ENCODE measurements at regions not wholly inside any gene's neighbourhood (a gene's known extent, or its start where the extent isn't known, plus 50 kb on each side); places are given as distances from the start of the nearest gene placed in this dataset.
A peak's percentile ranks its signal among the peaks of the same experiment; 100 is the strongest.

DNA sequence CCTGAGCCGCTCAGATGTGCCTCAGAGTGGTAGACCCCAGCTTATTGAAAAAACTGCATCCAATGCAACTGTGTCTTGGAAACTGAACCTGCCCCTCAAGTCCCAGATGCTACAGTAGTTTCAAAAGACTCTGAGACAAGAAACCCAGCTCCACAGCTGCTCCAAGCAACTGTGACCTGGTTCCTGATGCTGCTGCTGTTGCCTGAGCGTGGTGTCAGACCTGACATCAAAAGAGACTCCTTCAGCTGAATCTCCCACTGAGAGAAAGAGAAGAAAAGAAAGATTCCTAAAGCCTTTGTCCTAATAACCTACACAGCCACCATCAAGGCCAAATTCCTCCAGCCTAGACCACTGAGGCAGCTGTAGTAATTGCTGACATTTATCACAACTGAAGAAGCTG is 630.1 kb downstream of the STIM2 start:
- H3K4me3 ChIP-seq (ENCODE audit: low read length): no peak overlapping the region
- DNase-seq (ENCODE audit: low read depth): no peak
- TF ChIP-seq, protein P1, sequence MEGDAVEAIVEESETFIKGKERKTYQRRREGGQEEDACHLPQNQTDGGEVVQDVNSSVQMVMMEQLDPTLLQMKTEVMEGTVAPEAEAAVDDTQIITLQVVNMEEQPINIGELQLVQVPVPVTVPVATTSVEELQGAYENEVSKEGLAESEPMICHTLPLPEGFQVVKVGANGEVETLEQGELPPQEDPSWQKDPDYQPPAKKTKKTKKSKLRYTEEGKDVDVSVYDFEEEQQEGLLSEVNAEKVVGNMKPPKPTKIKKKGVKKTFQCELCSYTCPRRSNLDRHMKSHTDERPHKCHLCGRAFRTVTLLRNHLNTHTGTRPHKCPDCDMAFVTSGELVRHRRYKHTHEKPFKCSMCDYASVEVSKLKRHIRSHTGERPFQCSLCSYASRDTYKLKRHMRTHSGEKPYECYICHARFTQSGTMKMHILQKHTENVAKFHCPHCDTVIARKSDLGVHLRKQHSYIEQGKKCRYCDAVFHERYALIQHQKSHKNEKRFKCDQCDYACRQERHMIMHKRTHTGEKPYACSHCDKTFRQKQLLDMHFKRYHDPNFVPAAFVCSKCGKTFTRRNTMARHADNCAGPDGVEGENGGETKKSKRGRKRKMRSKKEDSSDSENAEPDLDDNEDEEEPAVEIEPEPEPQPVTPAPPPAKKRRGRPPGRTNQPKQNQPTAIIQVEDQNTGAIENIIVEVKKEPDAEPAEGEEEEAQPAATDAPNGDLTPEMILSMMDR (IDR thresholded peaks at IDR 0.05; ENCODE audit: insufficient read depth, low read depth, low read length, missing control alignments): no peak

DNA sequence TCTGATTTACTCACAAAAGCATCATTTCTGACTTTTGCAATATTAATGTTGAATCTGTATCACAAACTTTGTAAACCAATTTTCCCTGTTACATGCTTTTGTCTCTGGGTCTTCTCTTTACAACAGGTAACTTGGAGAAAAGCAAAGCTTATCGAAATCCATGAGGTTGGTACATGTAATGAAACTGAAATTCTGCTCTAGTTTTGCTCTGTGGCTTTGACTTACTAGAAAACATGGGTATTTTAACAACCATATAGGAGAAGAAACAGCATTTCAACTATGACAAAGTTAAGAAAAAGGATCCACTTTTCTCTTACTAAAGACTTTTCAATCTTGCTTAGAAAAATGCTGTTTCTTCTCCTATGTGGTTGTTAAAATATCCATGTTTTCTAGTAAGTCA is 645.8 kb downstream of the STIM2 start:
- H3K4me3 ChIP-seq (ENCODE audit: low read length): no peak overlapping the region
- no peak for DNase-seq (ENCODE audit: low read depth)
- TF ChIP-seq, protein P1 (IDR thresholded peaks at IDR 0.05; ENCODE audit: insufficient read depth, low read depth, low read length, missing control alignments): no peak

DNA sequence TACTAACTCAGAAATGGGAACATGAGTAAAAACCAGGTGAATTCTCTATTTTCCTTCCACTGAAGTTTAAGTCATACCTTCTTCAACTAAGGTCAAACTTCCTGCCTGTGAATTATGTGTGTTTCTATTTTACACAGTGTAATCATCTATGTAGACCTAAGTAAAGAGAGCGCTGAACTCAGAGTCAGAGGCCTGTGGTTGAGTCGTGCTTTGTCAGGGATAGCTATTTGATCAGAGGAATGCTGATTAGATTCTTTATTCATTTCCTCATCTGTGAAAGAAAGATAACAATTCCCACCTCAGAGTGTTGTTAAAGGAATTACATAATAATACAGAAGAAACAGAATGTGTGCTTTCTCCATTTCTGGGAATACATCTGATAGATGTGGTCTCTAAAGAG is 654.1 kb downstream of the STIM2 start:
- TF ChIP-seq, protein P1 (IDR thresholded peaks at IDR 0.05; ENCODE audit: insufficient read depth, low read depth, low read length, missing control alignments): no peak
- no peak for DNase-seq (ENCODE audit: low read depth)

DNA sequence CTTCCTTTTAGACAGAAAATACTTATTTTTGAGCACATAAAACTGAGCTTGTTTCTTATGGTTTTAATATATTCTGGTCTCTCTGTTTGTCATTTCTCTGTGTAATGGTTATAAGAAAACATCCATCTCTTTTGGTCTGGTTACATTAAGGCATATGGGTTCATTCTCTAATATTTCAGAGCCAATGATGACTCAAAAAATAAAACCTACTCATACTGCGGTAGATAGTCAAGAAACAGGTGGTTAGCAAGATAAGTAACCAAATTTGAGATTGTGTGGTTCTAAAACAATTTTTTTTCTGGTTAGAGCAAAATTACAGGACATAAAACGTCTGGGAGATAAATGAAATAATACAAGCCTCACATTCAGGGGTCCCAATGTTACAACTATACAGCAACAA is 654.5 kb downstream of the STIM2 start:
- no peak overlapping the region for H3K4me3 ChIP-seq (ENCODE audit: low read length)
- DNase-seq (ENCODE audit: low read depth): no peak
- TF ChIP-seq, protein P1 (IDR thresholded peaks at IDR 0.05; ENCODE audit: insufficient read depth, low read depth, low read length, missing control alignments): no peak

More for the DNA sequence above, 654.1 kb downstream of the STIM2 start:
- no peak overlapping the region for H3K4me3 ChIP-seq (ENCODE audit: low read length)

DNA sequence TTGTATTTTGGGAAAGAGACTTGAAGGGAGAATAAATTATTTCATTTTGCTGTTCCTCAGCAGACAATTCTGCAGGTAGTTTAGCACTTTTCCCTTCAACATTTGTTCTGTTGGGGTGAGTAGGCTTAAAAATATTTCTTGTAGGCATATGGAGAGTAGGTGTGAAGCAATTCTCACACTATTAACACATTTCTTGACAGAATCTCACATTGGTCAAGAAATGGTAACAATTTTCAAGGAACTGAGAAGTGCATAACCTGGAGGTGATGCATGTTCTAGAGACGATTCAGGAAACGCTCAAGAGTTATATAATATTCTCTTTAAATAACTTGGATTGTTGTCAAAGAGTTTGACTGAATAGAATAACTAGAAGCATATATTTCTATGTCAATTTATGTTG is 658.2 kb downstream of the STIM2 start:
- no peak overlapping the region for H3K4me3 ChIP-seq (ENCODE audit: low read length)
- TF ChIP-seq, protein P1 (IDR thresholded peaks at IDR 0.05; ENCODE audit: insufficient read depth, low read depth, low read length, missing control alignments): no peak
- DNase-seq (ENCODE audit: low read depth): no peak

DNA sequence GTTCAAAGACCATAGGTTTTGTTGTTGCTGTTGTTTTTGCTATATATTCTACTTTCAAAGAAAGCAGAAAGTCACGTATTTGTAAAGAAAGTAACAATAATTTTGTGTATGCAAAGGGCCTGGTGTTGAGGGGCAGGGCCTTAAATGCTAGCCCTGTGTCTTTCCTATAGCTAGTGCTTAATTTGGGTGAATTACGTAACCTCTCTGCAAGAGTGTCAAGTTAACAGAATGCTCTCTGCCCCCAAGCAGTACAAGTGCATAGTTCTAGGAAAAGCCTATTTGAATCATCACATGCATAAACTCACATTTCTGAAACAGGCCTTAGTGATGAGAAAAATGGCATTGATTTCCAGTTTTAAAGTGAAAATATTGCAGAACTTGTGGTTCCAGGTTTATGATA is 663.6 kb downstream of the STIM2 start:
- TF ChIP-seq, protein P1 (IDR thresholded peaks at IDR 0.05; ENCODE audit: insufficient read depth, low read depth, low read length, missing control alignments): no peak
- peak; percentile 18 for DNase-seq (ENCODE audit: low read depth)
- no peak overlapping the region for H3K4me3 ChIP-seq (ENCODE audit: low read length)

DNA sequence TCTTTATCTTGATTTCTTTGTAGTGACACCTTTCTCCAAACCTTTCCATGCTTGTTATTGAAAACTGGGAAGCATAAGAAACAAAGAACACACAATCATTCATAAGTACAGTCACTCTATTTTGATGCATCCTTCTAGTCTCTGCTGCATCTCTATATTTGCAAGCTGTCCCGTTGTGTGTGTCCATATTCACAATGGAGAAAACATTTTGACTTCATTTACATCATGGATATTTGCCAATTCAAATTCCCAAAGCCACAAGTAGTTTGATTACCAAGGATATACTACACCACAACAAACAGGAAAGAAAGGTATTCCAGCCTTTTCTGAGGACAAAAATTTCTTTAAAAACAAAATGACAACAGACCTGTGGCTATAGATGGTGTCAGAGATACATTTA is 673.8 kb downstream of the STIM2 start:
- H3K4me3 ChIP-seq (ENCODE audit: low read length): no peak overlapping the region
- TF ChIP-seq, protein P1 (IDR thresholded peaks at IDR 0.05; ENCODE audit: insufficient read depth, low read depth, low read length, missing control alignments): no peak
- no peak for DNase-seq (ENCODE audit: low read depth)
